ENCODE measurements at regions not wholly inside any gene's neighbourhood (a gene's known extent, or its start where the extent isn't known, plus 50 kb on each side); places are given as distances from the start of the nearest gene placed in this dataset.

DNA sequence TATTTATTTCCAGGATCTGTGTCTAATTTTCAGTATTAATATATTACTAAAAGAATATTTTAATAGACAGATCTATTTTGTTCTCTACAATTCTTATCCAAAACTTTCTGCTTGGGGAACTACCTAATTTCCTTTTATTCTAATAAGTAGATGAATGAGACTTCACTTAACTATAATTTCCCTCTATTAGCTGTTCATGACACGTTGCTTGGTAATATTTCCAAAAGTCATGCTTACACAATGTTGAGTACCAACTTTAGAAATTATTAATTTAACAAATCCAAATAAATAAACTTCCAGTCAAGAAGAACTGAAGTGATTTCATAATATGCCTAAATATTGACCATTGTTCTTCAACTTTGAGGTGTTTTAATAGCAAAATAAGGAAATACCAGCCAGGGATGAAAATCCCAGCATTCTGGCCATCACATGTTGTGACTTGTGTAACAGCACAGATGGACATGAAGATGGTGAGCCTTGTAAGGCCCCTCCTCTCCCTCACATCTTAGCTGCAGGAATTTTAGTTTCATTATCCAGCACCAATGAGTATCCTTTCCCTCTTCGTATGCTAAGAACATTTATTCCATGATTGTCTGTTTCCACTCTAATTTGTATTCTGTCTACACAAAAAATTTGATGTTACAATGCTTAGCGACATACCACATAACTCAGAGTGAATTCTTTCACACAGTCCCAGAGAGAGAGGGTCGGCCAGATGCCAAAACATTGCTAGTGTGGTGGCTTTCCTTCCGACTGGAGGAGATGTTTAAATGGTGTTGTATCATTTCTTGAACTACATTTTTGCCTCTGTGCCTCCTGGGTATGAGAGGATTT lies 137.5 kb downstream of the FOXA2 start:
- TF ChIP-seq, protein P1, sequence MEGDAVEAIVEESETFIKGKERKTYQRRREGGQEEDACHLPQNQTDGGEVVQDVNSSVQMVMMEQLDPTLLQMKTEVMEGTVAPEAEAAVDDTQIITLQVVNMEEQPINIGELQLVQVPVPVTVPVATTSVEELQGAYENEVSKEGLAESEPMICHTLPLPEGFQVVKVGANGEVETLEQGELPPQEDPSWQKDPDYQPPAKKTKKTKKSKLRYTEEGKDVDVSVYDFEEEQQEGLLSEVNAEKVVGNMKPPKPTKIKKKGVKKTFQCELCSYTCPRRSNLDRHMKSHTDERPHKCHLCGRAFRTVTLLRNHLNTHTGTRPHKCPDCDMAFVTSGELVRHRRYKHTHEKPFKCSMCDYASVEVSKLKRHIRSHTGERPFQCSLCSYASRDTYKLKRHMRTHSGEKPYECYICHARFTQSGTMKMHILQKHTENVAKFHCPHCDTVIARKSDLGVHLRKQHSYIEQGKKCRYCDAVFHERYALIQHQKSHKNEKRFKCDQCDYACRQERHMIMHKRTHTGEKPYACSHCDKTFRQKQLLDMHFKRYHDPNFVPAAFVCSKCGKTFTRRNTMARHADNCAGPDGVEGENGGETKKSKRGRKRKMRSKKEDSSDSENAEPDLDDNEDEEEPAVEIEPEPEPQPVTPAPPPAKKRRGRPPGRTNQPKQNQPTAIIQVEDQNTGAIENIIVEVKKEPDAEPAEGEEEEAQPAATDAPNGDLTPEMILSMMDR (IDR thresholded peaks at IDR 0.05; ENCODE audit: insufficient read depth, low read length): no peak
- TF ChIP-seq POLR2AphosphoS5 (IDR thresholded peaks at IDR 0.05; ENCODE audit: low read depth) (no peak), SPI1 (IDR thresholded peaks at IDR 0.05; ENCODE audit: borderline replicate concordance, low read depth) (no peak)
- TF ChIP-seq, protein P2, sequence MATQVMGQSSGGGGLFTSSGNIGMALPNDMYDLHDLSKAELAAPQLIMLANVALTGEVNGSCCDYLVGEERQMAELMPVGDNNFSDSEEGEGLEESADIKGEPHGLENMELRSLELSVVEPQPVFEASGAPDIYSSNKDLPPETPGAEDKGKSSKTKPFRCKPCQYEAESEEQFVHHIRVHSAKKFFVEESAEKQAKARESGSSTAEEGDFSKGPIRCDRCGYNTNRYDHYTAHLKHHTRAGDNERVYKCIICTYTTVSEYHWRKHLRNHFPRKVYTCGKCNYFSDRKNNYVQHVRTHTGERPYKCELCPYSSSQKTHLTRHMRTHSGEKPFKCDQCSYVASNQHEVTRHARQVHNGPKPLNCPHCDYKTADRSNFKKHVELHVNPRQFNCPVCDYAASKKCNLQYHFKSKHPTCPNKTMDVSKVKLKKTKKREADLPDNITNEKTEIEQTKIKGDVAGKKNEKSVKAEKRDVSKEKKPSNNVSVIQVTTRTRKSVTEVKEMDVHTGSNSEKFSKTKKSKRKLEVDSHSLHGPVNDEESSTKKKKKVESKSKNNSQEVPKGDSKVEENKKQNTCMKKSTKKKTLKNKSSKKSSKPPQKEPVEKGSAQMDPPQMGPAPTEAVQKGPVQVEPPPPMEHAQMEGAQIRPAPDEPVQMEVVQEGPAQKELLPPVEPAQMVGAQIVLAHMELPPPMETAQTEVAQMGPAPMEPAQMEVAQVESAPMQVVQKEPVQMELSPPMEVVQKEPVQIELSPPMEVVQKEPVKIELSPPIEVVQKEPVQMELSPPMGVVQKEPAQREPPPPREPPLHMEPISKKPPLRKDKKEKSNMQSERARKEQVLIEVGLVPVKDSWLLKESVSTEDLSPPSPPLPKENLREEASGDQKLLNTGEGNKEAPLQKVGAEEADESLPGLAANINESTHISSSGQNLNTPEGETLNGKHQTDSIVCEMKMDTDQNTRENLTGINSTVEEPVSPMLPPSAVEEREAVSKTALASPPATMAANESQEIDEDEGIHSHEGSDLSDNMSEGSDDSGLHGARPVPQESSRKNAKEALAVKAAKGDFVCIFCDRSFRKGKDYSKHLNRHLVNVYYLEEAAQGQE (IDR thresholded peaks at IDR 0.05; ENCODE audit: insufficient replicate concordance, low read depth): no peak

Data from HL-60 (cell line).